Panc1 (cell line): ENCODE measurements at regions not wholly inside any gene's neighbourhood (a gene's known extent, or its start where the extent isn't known, plus 50 kb on each side); places are given as distances from the start of the nearest gene placed in this dataset.

Experiments
- ATAC-seq: fragments of 200-7000 bp; cut with Tn5 transposase; 2 replicates; pipeline ENCODE4 v1.9.1; 2020; ENCODE audit warnings: mild to moderate bottlenecking, moderate library complexity
- BruUV-seq: library from RNA; stranded (reverse); fragments of 400-500 nt; replicated peaks from 2 replicates; lab custom pipeline; 2021; lab: Mats Ljungman, UMichigan
- CTCF ChIA-PET: fragments of 300-600 bp; sonication (Branson Sonifier 250); formaldehyde crosslinking; loops from one replicate; lab custom pipeline; 2022; ENCODE audit warnings: antibody characterized with exemption; lab: Charles Lee
- POLR2A ChIA-PET: fragments of 300-600 bp; sonication (Branson Sonifier 250); formaldehyde crosslinking; loops from one replicate; lab custom pipeline; 2022; ENCODE audit warnings: antibody characterized with exemption; lab: Charles Lee
- DNase-seq: peaks from one replicate; pipeline ENCODE4 v3.0.0-alpha.2; 2010; ENCODE audit warnings: low read depth, low spot score
- H3K27ac ChIP-seq: 2 replicates; pipeline ENCODE4 v1.5.1; 2011; ENCODE audit warnings: mild to moderate bottlenecking, low read length, inconsistent platforms
- H3K27me3 ChIP-seq: fragments of 200-500 bp; sonication (Bioruptor generic); 2 replicates; pipeline ENCODE4 v1.6.0; 2014; ENCODE audit warnings: low read length, inconsistent platforms; ENCODE audit not compliant: control insufficient read depth, insufficient read depth
- H3K36me3 ChIP-seq: fragments of 200-500 bp; sonication (Bioruptor generic); 2 replicates; pipeline ENCODE4 v1.5.1; 2014; ENCODE audit warnings: inconsistent platforms, mild to moderate bottlenecking, low read length, moderate library complexity; ENCODE audit not compliant: control insufficient read depth, insufficient read depth
- H3K4me1 ChIP-seq: 2 replicates; pipeline ENCODE4 v1.5.1; 2011; ENCODE audit warnings: inconsistent platforms, mild to moderate bottlenecking, low read length, moderate library complexity; ENCODE audit not compliant: control insufficient read depth, insufficient read depth
- H3K4me3 ChIP-seq, 2 experiments: 2 replicates each; pipeline ENCODE4 v1.5.1; 2011 to 2012; ENCODE audit warnings: low read depth in 2 of 2, low read length in 2 of 2, mild to moderate bottlenecking in 2 of 2, inconsistent platforms in 1 of 2, moderate library complexity in 1 of 2
- H3K9me3 ChIP-seq: fragments of 200-500 bp; sonication (Bioruptor generic); 2 replicates; pipeline ENCODE4 v1.5.1; 2014; ENCODE audit warnings: low read depth, mild to moderate bottlenecking, inconsistent platforms, low read length, moderate library complexity; ENCODE audit not compliant: control insufficient read depth, insufficient read depth
- CTCF ChIP-seq: fragments of 450-650 bp; IDR thresholded peaks from 2 replicates; pipeline ENCODE4 v1.5.1; 2017; ENCODE audit warnings: mild to moderate bottlenecking
- POLR2AphosphoS5 ChIP-seq: IDR thresholded peaks from 2 replicates; pipeline ENCODE4 v1.6.1; 2012; ENCODE audit warnings: mild to moderate bottlenecking, low read depth, low read length, moderate library complexity
- REST ChIP-seq, 2 experiments: IDR thresholded peaks; 2 replicates each; pipeline ENCODE4 v1.6.1; 2011 to 2012; ENCODE audit warnings: low read depth in 2 of 2, control low read depth in 1 of 2, low read length in 1 of 2, mild to moderate bottlenecking in 1 of 2, moderate library complexity in 1 of 2; ENCODE audit not compliant: insufficient read depth in 1 of 2
- SIN3A ChIP-seq: IDR thresholded peaks from 2 replicates; pipeline ENCODE4 v1.6.1; 2012; ENCODE audit warnings: low read depth, mild to moderate bottlenecking, low read length, moderate library complexity, borderline replicate concordance; ENCODE audit not compliant: insufficient read depth
- TCF7L2 ChIP-seq: IDR thresholded peaks from 2 replicates; pipeline ENCODE4 v1.6.1; 2011; ENCODE audit warnings: mild to moderate bottlenecking, low read depth, low read length, inconsistent platforms
- in situ Hi-C: cut with HindIII; loops from 2 replicates; pipeline ENCODE4 v1.10.0; 2016; ENCODE audit warnings: low sequenced_read_pairs, low pct_unique_long_range_greater_than_20kb
- intact Hi-C: fragments of 100-400 bp; cut with micrococcal nuclease; formaldehyde crosslinking; loops from one replicate; pipeline ENCODE4 v1.10.0; 2022; ENCODE audit not compliant: unreplicated experiment

GRCh38 chr14:62491146-62491545 lies 554.1 kb downstream of the KCNH5 start:
- no peak overlapping the region for H3K4me3 ChIP-seq
- H3K27ac ChIP-seq = no peak overlapping the region
- H3K27me3 ChIP-seq = no peaks in the 10 kb centered on the region
- BruUV-seq = no TSS peak
- ATAC-seq = no peak
- DNase-seq = no peak
- H3K9me3 ChIP-seq = no peaks in the 10 kb centered on the region; the same call in 1 of the 2 replicates
- in situ Hi-C loops = no loop called here
- ChIA-PET CTCF (no interaction called here), POLR2A (no interaction called here)
- no peaks in the 10 kb centered on the region for H3K36me3 ChIP-seq
- TF ChIP-seq CTCF (no peak), REST (IDR thresholded peaks at IDR 0.05; ENCODE audit: insufficient read depth in 1 of 2, low read depth in 2 of 2, low read length in 1 of 2) (no peak), POLR2AphosphoS5 (no peak), TCF7L2 (no peak), SIN3A (no peak)
- H3K4me1 ChIP-seq = no peaks in the 10 kb centered on the region
- intact Hi-C loops = no loop called here

DNA sequence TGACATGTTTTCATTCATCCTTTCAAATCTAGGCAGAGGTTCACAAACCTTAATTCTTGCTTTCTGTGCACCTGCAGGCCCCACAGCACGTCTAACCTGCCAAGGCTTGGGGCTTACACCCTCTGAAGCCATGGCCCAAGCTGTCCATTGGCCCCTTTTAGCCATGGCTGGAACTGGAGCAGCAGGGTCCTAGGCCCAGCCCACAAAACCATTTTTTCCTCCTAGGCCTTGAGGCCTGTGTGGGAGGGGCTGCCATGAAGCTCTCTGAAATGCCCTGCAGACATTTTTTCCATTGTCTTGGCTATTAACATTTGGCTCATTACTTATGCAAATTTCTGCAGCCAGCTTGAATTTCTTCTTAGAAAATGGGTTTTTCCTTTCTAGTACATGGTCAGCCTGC lies 547.5 kb downstream of the KCNH5 start:
- intact Hi-C loops = no loop called here

More for the DNA sequence above, 547.5 kb downstream of the KCNH5 start:
- no peak overlapping the region for H3K4me3 ChIP-seq
- ATAC-seq = no peak
- no peaks in the 10 kb centered on the region for H3K4me1 ChIP-seq
- in situ Hi-C loops = no loop called here
- no TSS peak for BruUV-seq
- CTCF ChIA-PET = no interaction called here
- DNase-seq = no peak
- H3K36me3 ChIP-seq = no peaks in the 10 kb centered on the region
- no peaks in the 10 kb centered on the region; the same call in 1 of the 2 replicates for H3K9me3 ChIP-seq
- no peak overlapping the region for H3K27ac ChIP-seq
- TF ChIP-seq POLR2AphosphoS5 (no peak), CTCF (no peak), TCF7L2 (no peak), SIN3A (no peak), REST (IDR thresholded peaks at IDR 0.05; ENCODE audit: insufficient read depth in 1 of 2, low read depth in 2 of 2, low read length in 1 of 2) (no peak)
- POLR2A ChIA-PET = no interaction called here
- H3K27me3 ChIP-seq = no peaks in the 10 kb centered on the region
